CD4-positive, alpha-beta T cell (primary cell): ENCODE measurements at regions not wholly inside any gene's neighbourhood (a gene's known extent, or its start where the extent isn't known, plus 50 kb on each side); places are given as distances from the start of the nearest gene placed in this dataset.

ENCODE experiments used
- ATAC-seq: fragments of 200-7000 bp; cut with Tn5 transposase; one replicate; pipeline ENCODE4 v1.10.0; 2022; ENCODE audit warnings: mild to moderate bottlenecking; ENCODE audit not compliant: poor library complexity
- CTCF ChIA-PET: fragments of 350-600 bp; sonication (Branson Sonifier 250); formaldehyde crosslinking; loops from one replicate; lab custom pipeline; 2021; ENCODE audit warnings: antibody characterized with exemption, inconsistent platforms; lab: Charles Lee
- POLR2A ChIA-PET: fragments of 350-600 bp; sonication (Branson Sonifier 250); formaldehyde crosslinking; loops from one replicate; lab custom pipeline; 2021; ENCODE audit warnings: antibody characterized with exemption, inconsistent platforms; lab: Charles Lee
- DNase-seq, 14 experiments: peaks; one replicate each; pipeline ENCODE4 v3.0.0-alpha.2; 2013 to 2020; ENCODE audit warnings: mixed read lengths in 2 of 14
- H3K27ac ChIP-seq, 2 donors: one replicate each; pipeline versions ENCODE4 v1.5.1 to v1.7.0; 2013; ENCODE audit warnings: low read length in 2 of 2, low read depth in 1 of 2, mild to moderate bottlenecking in 1 of 2
- H3K27me3 ChIP-seq, 2 experiments: 1 replicate in 1 of 2; 2 replicates in 1 of 2; pipeline versions ENCODE4 v1.6.1 to v1.7.0; 2013; ENCODE audit warnings: low read length in 2 of 2, control low read depth in 1 of 2, mild to moderate bottlenecking in 1 of 2, moderate library complexity in 1 of 2; ENCODE audit not compliant: insufficient read depth in 2 of 2, control insufficient read depth in 1 of 2
- H3K36me3 ChIP-seq: one replicate; pipeline ENCODE4 v1.6.1; 2013; ENCODE audit warnings: low read length, control low read depth; ENCODE audit not compliant: insufficient read depth
- H3K4me1 ChIP-seq: one replicate; pipeline ENCODE4 v1.6.1; 2013; ENCODE audit warnings: low read length, control low read depth; ENCODE audit not compliant: insufficient read depth
- H3K4me3 ChIP-seq: one replicate; pipeline ENCODE4 v1.5.1; 2013; ENCODE audit warnings: mild to moderate bottlenecking, low read length, moderate library complexity
- H3K9me3 ChIP-seq, 2 experiments: 1 replicate in 1 of 2; 2 replicates in 1 of 2; pipeline versions ENCODE4 v1.6.1 to v1.7.0; 2013; ENCODE audit warnings: low read length in 2 of 2, mild to moderate bottlenecking in 2 of 2, control low read depth in 1 of 2, moderate library complexity in 1 of 2; ENCODE audit not compliant: control insufficient read depth in 1 of 2, insufficient read depth in 1 of 2
- H3K27ac Mint-ChIP-seq: one replicate; pipeline ENCODE4 v1.8.0; 2020; ENCODE audit warnings: mixed read lengths
- H3K27me3 Mint-ChIP-seq: one replicate; pipeline ENCODE4 v1.8.0; 2021; ENCODE audit warnings: mixed read lengths
- H3K36me3 Mint-ChIP-seq: one replicate; pipeline ENCODE4 v1.8.0; 2021; ENCODE audit warnings: low read depth, mixed read lengths
- H3K4me1 Mint-ChIP-seq: one replicate; pipeline ENCODE4 v1.8.0; 2021; ENCODE audit warnings: low read depth, mixed read lengths
- H3K4me3 Mint-ChIP-seq: one replicate; pipeline ENCODE4 v1.8.0; 2020; ENCODE audit warnings: mild to moderate bottlenecking, mixed read lengths
- H3K9me3 Mint-ChIP-seq: one replicate; pipeline ENCODE4 v1.8.0; 2020; ENCODE audit warnings: mixed read lengths
- intact Hi-C, 2 experiments: fragments of 100-400 bp; cut with DNase I in 1 of 2; cut with micrococcal nuclease in 1 of 2; formaldehyde crosslinking; loops; one replicate each; pipeline versions ENCODE4 v1.15.1 to v1.9.0; 2023 to 2025; cut with DNase I, micrococcal nuclease
- TF ChIP-seq, protein P1 (sequence below): fragments of 200-600 bp; IDR thresholded peaks from one replicate; pipeline ENCODE4 v1.8.0; 2022; ENCODE audit warnings: antibody characterized with exemption, mild to moderate bottlenecking

DNA sequence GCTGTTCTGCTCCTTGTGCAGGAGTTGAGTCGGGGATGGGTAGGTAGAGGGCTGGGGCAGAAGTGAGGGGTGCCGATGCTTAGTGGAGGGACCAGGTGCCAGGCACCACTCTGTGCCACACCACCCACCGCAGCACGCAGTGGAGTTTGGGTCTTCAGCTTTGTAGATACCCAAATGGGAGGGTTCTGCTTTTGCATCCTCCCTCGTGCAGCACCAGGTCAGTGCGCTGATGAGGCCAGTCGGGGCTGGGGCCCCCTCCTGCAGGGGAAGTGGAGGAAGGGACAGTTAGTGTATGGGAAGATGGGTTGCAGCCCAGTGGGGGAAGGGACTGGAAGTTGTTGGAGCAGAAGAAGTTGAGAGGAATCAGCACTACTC lies 244.0 kb downstream of the RHOU start:
- no peak for ATAC-seq
- no peaks in the 10 kb centered on the region for H3K36me3 Mint-ChIP-seq
- Histone ChIP-seq H3K4me1 (no peaks in the 10 kb centered on the region), H3K36me3 (no peaks in the 10 kb centered on the region), H3K27me3 (no peaks in the 10 kb centered on the region), H3K9me3 (no peaks in the 10 kb centered on the region), H3K27ac (no peak overlapping the region), H3K4me3 (no peak overlapping the region)
- TF ChIP-seq, protein P1, sequence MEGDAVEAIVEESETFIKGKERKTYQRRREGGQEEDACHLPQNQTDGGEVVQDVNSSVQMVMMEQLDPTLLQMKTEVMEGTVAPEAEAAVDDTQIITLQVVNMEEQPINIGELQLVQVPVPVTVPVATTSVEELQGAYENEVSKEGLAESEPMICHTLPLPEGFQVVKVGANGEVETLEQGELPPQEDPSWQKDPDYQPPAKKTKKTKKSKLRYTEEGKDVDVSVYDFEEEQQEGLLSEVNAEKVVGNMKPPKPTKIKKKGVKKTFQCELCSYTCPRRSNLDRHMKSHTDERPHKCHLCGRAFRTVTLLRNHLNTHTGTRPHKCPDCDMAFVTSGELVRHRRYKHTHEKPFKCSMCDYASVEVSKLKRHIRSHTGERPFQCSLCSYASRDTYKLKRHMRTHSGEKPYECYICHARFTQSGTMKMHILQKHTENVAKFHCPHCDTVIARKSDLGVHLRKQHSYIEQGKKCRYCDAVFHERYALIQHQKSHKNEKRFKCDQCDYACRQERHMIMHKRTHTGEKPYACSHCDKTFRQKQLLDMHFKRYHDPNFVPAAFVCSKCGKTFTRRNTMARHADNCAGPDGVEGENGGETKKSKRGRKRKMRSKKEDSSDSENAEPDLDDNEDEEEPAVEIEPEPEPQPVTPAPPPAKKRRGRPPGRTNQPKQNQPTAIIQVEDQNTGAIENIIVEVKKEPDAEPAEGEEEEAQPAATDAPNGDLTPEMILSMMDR: no peak
- POLR2A ChIA-PET: no interaction called here
- H3K4me3 Mint-ChIP-seq: no peak overlapping the region
- DNase-seq: no peak
- H3K9me3 Mint-ChIP-seq: no peaks in the 10 kb centered on the region
- H3K4me1 Mint-ChIP-seq: no peaks in the 10 kb centered on the region
- intact Hi-C loops: no loop called here
- CTCF ChIA-PET: no interaction called here
- H3K27ac Mint-ChIP-seq: no peak overlapping the region
- no peaks in the 10 kb centered on the region for H3K27me3 Mint-ChIP-seq

DNA sequence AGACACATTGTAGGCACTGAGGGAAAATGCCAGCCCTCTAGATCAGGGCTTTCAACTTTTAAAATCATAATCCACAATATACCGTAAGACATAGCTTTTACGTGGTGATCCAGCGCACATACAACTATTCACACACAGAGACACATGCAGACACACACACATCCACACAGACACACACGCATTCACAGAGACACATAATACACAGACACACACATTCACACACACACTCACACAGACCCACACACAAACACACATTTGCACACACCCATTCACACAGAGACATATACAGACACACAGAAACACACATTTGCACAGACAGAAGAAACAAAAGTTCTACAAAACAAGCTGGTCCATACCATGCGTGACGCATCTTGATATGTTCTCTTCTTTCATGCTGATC lies 244.5 kb downstream of the RHOU start:
- POLR2A ChIA-PET: no interaction called here
- CTCF ChIA-PET: no interaction called here
- no peaks in the 10 kb centered on the region for H3K27me3 Mint-ChIP-seq

DNA sequence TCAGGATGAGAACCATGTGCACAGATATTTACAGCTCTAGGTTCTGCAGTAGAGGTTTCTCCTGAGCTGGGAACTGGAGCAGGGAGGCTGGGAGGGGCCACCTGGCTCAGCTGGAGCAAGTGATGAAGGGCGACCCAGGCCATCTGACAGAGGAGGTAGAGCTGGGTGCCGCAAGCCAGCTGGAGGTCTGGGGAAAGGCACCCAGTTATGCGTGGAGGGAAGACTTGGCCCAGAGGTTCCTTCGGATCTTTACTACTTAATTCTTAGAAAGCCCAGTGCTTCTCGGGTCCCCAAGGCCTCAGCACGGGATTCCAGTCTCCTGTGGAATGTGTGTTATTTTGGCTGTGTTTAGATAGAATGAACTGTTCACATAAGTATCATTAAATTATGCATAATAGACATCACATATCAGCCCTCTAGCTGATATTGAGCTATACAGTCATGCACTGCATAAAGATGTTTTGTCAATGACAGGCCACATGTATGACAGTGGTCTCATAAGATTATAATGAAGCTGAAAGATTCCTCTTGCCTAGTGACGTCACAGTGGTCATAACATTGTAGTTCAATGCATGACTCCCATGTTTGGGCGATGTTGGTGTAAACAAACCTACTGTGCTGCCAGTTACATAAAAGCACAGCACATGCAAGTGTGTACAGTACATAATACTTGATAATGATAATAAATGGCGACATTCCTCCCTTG lies 245.1 kb downstream of the RHOU start:
- Histone ChIP-seq H3K9me3 (no peaks in the 10 kb centered on the region), H3K36me3 (no peaks in the 10 kb centered on the region), H3K27ac (no peak overlapping the region), H3K27me3 (no peaks in the 10 kb centered on the region), H3K4me3 (no peak overlapping the region), H3K4me1 (no peaks in the 10 kb centered on the region)
- CTCF ChIA-PET: no interaction called here
- Mint-ChIP-seq H3K36me3 (no peaks in the 10 kb centered on the region), H3K9me3 (no peaks in the 10 kb centered on the region), H3K27ac (no peak overlapping the region), H3K4me3 (no peak overlapping the region), H3K27me3 (no peaks in the 10 kb centered on the region), H3K4me1 (no peaks in the 10 kb centered on the region)
- TF ChIP-seq, protein P1: no peak
- DNase-seq: no peak
- POLR2A ChIA-PET: no interaction called here
- intact Hi-C loops: no loop called here
- ATAC-seq: no peak

More for the DNA sequence above, 244.5 kb downstream of the RHOU start:
- H3K4me3 ChIP-seq: no peak overlapping the region
- Mint-ChIP-seq H3K4me1 (no peaks in the 10 kb centered on the region), H3K36me3 (no peaks in the 10 kb centered on the region), H3K9me3 (no peaks in the 10 kb centered on the region), H3K4me3 (no peak overlapping the region), H3K27ac (no peak overlapping the region)
- no peak for ATAC-seq
- no peak for DNase-seq
- intact Hi-C loops: no loop called here
- H3K36me3 ChIP-seq: no peaks in the 10 kb centered on the region
- TF ChIP-seq, protein P1: no peak
- no peak overlapping the region for H3K27ac ChIP-seq
- H3K9me3 ChIP-seq: no peaks in the 10 kb centered on the region
- H3K27me3 ChIP-seq: no peaks in the 10 kb centered on the region
- H3K4me1 ChIP-seq: no peaks in the 10 kb centered on the region
